ENCODE measurements at regions not wholly inside any gene's neighbourhood (a gene's known extent, or its start where the extent isn't known, plus 50 kb on each side); places are given as distances from the start of the nearest gene placed in this dataset.

- TF ChIP-seq EZH2 (IDR thresholded peaks at IDR 0.05; ENCODE audit: borderline replicate concordance, low read depth, low read length, poor library complexity, severe bottlenecking): no peak
- no peak for TF ChIP-seq CTCF (conservative IDR thresholded peaks at IDR 0.05; ENCODE audit: low read depth, low read length)
These were observed 83.9 kb upstream of the TSC22D2 start for GRCh38 chr3:150324245-150324644.
